ENCODE measurements at regions not wholly inside any gene's neighbourhood (a gene's known extent, or its start where the extent isn't known, plus 50 kb on each side); places are given as distances from the start of the nearest gene placed in this dataset.

GRCh38 chr17:70370816-70371215 is 201.5 kb downstream of the KCNJ2 start:
- TF ChIP-seq SPI1 (IDR thresholded peaks at IDR 0.05; ENCODE audit: borderline replicate concordance, low read depth) (no peak), POLR2AphosphoS5 (IDR thresholded peaks at IDR 0.05; ENCODE audit: low read depth) (no peak), REST (IDR thresholded peaks at IDR 0.05; ENCODE audit: insufficient replicate concordance, low read depth) (no peak), CTCF (IDR thresholded peaks at IDR 0.05; ENCODE audit: insufficient read depth, low read length) (no peak), GABPA (IDR thresholded peaks at IDR 0.05; ENCODE audit: low read depth) (no peak)
- no peak for DNase-seq (ENCODE audit: low read depth in 1 of 2, low spot score in 1 of 2)
- Histone ChIP-seq H3K4me3 (replicated peaks; ENCODE audit: insufficient read depth, low read length) (no peak overlapping the region), H3K27ac (replicated peaks) (no peak overlapping the region), H3K27me3 (ENCODE audit: insufficient read depth, poor library complexity, severe bottlenecking) (no peaks in the 10 kb centered on the region)

- TF ChIP-seq SPI1 (IDR thresholded peaks at IDR 0.05; ENCODE audit: borderline replicate concordance, low read depth) = no peak
- TF ChIP-seq REST (IDR thresholded peaks at IDR 0.05; ENCODE audit: insufficient replicate concordance, low read depth) = no peak
- no peak for TF ChIP-seq POLR2AphosphoS5 (IDR thresholded peaks at IDR 0.05; ENCODE audit: low read depth)
- no peak for TF ChIP-seq GABPA (IDR thresholded peaks at IDR 0.05; ENCODE audit: low read depth)
- TF ChIP-seq CTCF (IDR thresholded peaks at IDR 0.05; ENCODE audit: insufficient read depth, low read length) = no peak
- Histone ChIP-seq H3K27ac (replicated peaks) (no peak overlapping the region), H3K4me3 (replicated peaks; ENCODE audit: insufficient read depth, low read length) (no peak overlapping the region), H3K27me3 (ENCODE audit: insufficient read depth, poor library complexity, severe bottlenecking) (no peaks in the 10 kb centered on the region)
- DNase-seq (ENCODE audit: low read depth in 1 of 2, low spot score in 1 of 2) = no peak
These were observed 204.0 kb downstream of the KCNJ2 start for GRCh38 chr17:70373369-70373768.

- Histone ChIP-seq H3K4me3 (replicated peaks; ENCODE audit: insufficient read depth, low read length) (no peak overlapping the region), H3K27me3 (ENCODE audit: insufficient read depth, poor library complexity, severe bottlenecking) (no peaks in the 10 kb centered on the region), H3K27ac (replicated peaks) (no peak overlapping the region)
- DNase-seq (ENCODE audit: low read depth in 1 of 2, low spot score in 1 of 2) = no peak
- TF ChIP-seq SPI1 (IDR thresholded peaks at IDR 0.05; ENCODE audit: borderline replicate concordance, low read depth) (no peak), REST (IDR thresholded peaks at IDR 0.05; ENCODE audit: insufficient replicate concordance, low read depth) (no peak), GABPA (IDR thresholded peaks at IDR 0.05; ENCODE audit: low read depth) (no peak), CTCF (IDR thresholded peaks at IDR 0.05; ENCODE audit: insufficient read depth, low read length) (no peak), POLR2AphosphoS5 (IDR thresholded peaks at IDR 0.05; ENCODE audit: low read depth) (no peak)
These were observed 205.2 kb downstream of the KCNJ2 start for GRCh38 chr17:70374496-70374895.

Data from HL-60 (cell line).